ENCODE measurements at regions not wholly inside any gene's neighbourhood (a gene's known extent, or its start where the extent isn't known, plus 50 kb on each side); places are given as distances from the start of the nearest gene placed in this dataset.

GRCh38 chr4:31124008-31124585, 403.9 kb downstream of the PCDH7 start:
- DNase-seq = no peak

- DNase-seq = no peak
Observed at GRCh38 chr4:31125061-31125460, 404.9 kb downstream of the PCDH7 start.

- DNase-seq = no peak
Observed at GRCh38 chr4:31125496-31125895, 405.3 kb downstream of the PCDH7 start.

- DNase-seq = no peak
Observed at GRCh38 chr4:31126881-31127398, 406.8 kb downstream of the PCDH7 start.

- no peak for DNase-seq
Observed at GRCh38 chr4:31130930-31131329, 410.8 kb downstream of the PCDH7 start.

GRCh38 chr4:31134720-31135119, 414.6 kb downstream of the PCDH7 start:
- DNase-seq = no peak

- DNase-seq = no peak
Observed at GRCh38 chr4:31139767-31140166, 419.6 kb downstream of the PCDH7 start.

- DNase-seq = no peak
Observed at GRCh38 chr4:31141095-31141831, 421.1 kb downstream of the PCDH7 start.

GRCh38 chr4:31141832-31142142, 421.6 kb downstream of the PCDH7 start:
- DNase-seq = no peak

- no peak for DNase-seq
Observed at GRCh38 chr4:31146366-31146765, 426.2 kb downstream of the PCDH7 start.

GRCh38 chr4:31148990-31149389, 428.8 kb downstream of the PCDH7 start:
- DNase-seq = no peak

GRCh38 chr4:31156221-31156620, 436.1 kb downstream of the PCDH7 start:
- DNase-seq = no peak

- DNase-seq = no peak
Observed at GRCh38 chr4:31160146-31160545, 440.0 kb downstream of the PCDH7 start.

GRCh38 chr4:31169846-31170245, 449.7 kb downstream of the PCDH7 start:
- no peak for DNase-seq

GRCh38 chr4:31171362-31171761, 451.2 kb downstream of the PCDH7 start:
- DNase-seq = no peak

- DNase-seq = no peak
Observed at GRCh38 chr4:31175242-31175910, 455.2 kb downstream of the PCDH7 start.

- no peak for DNase-seq
Observed at GRCh38 chr4:31183256-31183655, 463.1 kb downstream of the PCDH7 start.

GRCh38 chr4:31185014-31185585, 464.9 kb downstream of the PCDH7 start:
- DNase-seq = no peak

- peak; percentile 52 for DNase-seq
Observed at GRCh38 chr4:31187979-31188378, 467.8 kb downstream of the PCDH7 start.

- DNase-seq = no peak
Observed at GRCh38 chr4:31189938-31190337, 469.8 kb downstream of the PCDH7 start.

- no peak for DNase-seq
Observed at GRCh38 chr4:31190671-31191070, 470.5 kb downstream of the PCDH7 start.

- no peak for DNase-seq
Observed at GRCh38 chr4:31192341-31192740, 472.2 kb downstream of the PCDH7 start.

- DNase-seq = no peak
Observed at GRCh38 chr4:31193521-31193920, 473.4 kb downstream of the PCDH7 start.

- DNase-seq = no peak
Observed at GRCh38 chr4:31194823-31195222, 474.7 kb downstream of the PCDH7 start.

All from OCI-M1 (cell line).